IMR-90 (cell line): ENCODE measurements at regions not wholly inside any gene's neighbourhood (a gene's known extent, or its start where the extent isn't known, plus 50 kb on each side); places are given as distances from the start of the nearest gene placed in this dataset.

Experiments
- ATAC-seq: fragments of 200-7000 bp; cut with Tn5 transposase; 2 replicates; pipeline ENCODE4 v1.9.1; 2020; ENCODE audit warnings: low read depth, mild to moderate bottlenecking, moderate library complexity
- BruUV-seq: library from RNA; stranded (reverse); fragments of 400-500 nt; replicated peaks from 2 replicates; lab custom pipeline; 2021; lab: Mats Ljungman, UMichigan
- CTCF ChIA-PET: fragments of 300-600 bp; formaldehyde crosslinking; extraction: SDS; loops from one replicate; lab custom pipeline; 2021; ENCODE audit warnings: antibody characterized with exemption; lab: Yijun Ruan, JAX
- POLR2A ChIA-PET: fragments of 300-600 bp; sonication (Branson Sonifier 250); formaldehyde crosslinking; loops from one replicate; lab custom pipeline; 2022; ENCODE audit warnings: antibody characterized with exemption; ENCODE audit not compliant: unreplicated experiment; lab: Charles Lee
- DNase-seq: peaks from one replicate; pipeline ENCODE4 v3.0.0; 2013
- H2AFZ ChIP-seq: replicated peaks from 2 replicates; pipeline ENCODE3; 2013; ENCODE audit warnings: low read length, mild to moderate bottlenecking; ENCODE audit not compliant: poor library complexity
- H2AK5ac ChIP-seq: 2 replicates; pipeline ENCODE4 v1.6.1; 2013; ENCODE audit warnings: low read depth, low read length, inconsistent platforms
- H2AK9ac ChIP-seq: replicated peaks from 2 replicates; pipeline ENCODE3; 2013; ENCODE audit warnings: mild to moderate bottlenecking, low read depth, low read length, moderate library complexity; ENCODE audit not compliant: poor library complexity
- H2BK120ac ChIP-seq: 2 replicates; pipeline ENCODE4 v1.6.1; 2013; ENCODE audit warnings: low read depth, low read length, inconsistent platforms
- H2BK15ac ChIP-seq: 3 replicates; pipeline ENCODE4 v1.6.1; 2013; ENCODE audit warnings: low read depth, low read length, inconsistent platforms
- H2BK20ac ChIP-seq: 2 replicates; pipeline ENCODE4 v1.6.1; 2013; ENCODE audit warnings: low read depth, mild to moderate bottlenecking, inconsistent platforms, low read length, moderate library complexity
- H2BK5ac ChIP-seq: 2 replicates; pipeline ENCODE4 v1.6.1; 2013; ENCODE audit warnings: mild to moderate bottlenecking, low read depth, low read length, inconsistent platforms; ENCODE audit not compliant: poor library complexity, severe bottlenecking
- H3K14ac ChIP-seq: replicated peaks from 2 replicates; pipeline ENCODE4 v1.6.1; 2013; ENCODE audit warnings: low read depth, low read length, inconsistent platforms
- H3K18ac ChIP-seq: 2 replicates; pipeline ENCODE4 v1.6.1; 2013; ENCODE audit warnings: low read depth, low read length, control low read depth
- H3K23ac ChIP-seq: 2 replicates; pipeline ENCODE4 v1.6.1; 2013; ENCODE audit warnings: low read depth, low read length, inconsistent platforms
- H3K27ac ChIP-seq: 2 replicates; pipeline ENCODE4 v1.5.1; 2013; ENCODE audit warnings: mild to moderate bottlenecking, control low read depth, low read length; ENCODE audit not compliant: insufficient read depth
- H3K27me3 ChIP-seq: 2 replicates; pipeline ENCODE4 v1.6.1; 2013; ENCODE audit warnings: low read length; ENCODE audit not compliant: control insufficient read depth, insufficient read depth
- H3K36me3 ChIP-seq: 2 replicates; pipeline ENCODE4 v1.6.1; 2013; ENCODE audit warnings: low read length, mixed read lengths; ENCODE audit not compliant: control insufficient read depth, insufficient read depth
- H3K4ac ChIP-seq: 2 replicates; pipeline ENCODE4 v1.6.1; 2013; ENCODE audit warnings: low read depth, low read length, inconsistent platforms
- H3K4me1 ChIP-seq: 2 replicates; pipeline ENCODE4 v1.6.1; 2013; ENCODE audit warnings: low read length, mixed read lengths; ENCODE audit not compliant: control insufficient read depth, insufficient read depth
- H3K4me2 ChIP-seq: 2 replicates; pipeline ENCODE4 v1.6.1; 2013; ENCODE audit warnings: low read depth, mild to moderate bottlenecking, control low read depth, low read length, moderate library complexity
- H3K4me3 ChIP-seq: 2 replicates; pipeline ENCODE4 v1.5.1; 2013; ENCODE audit warnings: low read depth, mild to moderate bottlenecking, control low read depth, low read length, moderate library complexity; ENCODE audit not compliant: insufficient read depth
- H3K56ac ChIP-seq: 2 replicates; pipeline ENCODE4 v1.6.1; 2013; ENCODE audit warnings: low read length, inconsistent platforms; ENCODE audit not compliant: insufficient read depth; ENCODE audit errors: extremely low read depth
- H3K79me1 ChIP-seq, 2 experiments: 2 replicates each; pipeline ENCODE4 v1.6.1; 2013; ENCODE audit warnings: low read length in 2 of 2, inconsistent platforms in 1 of 2, low read depth in 1 of 2
- H3K9ac ChIP-seq: 2 replicates; pipeline ENCODE4 v1.6.1; 2013; ENCODE audit warnings: low read depth, low read length, control low read depth
- H3K9me1 ChIP-seq: 2 replicates; pipeline ENCODE4 v1.6.1; 2013; ENCODE audit warnings: low read length, inconsistent platforms; ENCODE audit not compliant: insufficient read depth
- H3K9me3 ChIP-seq: 2 replicates; pipeline ENCODE4 v1.6.1; 2013; ENCODE audit warnings: low read length; ENCODE audit not compliant: control insufficient read depth, insufficient read depth
- H4K20me1 ChIP-seq: 2 replicates; pipeline ENCODE4 v1.6.1; 2013; ENCODE audit warnings: low read length, inconsistent platforms; ENCODE audit not compliant: insufficient read depth
- H4K5ac ChIP-seq: 2 replicates; pipeline ENCODE4 v1.6.1; 2013; ENCODE audit warnings: mild to moderate bottlenecking, low read depth, low read length, control low read depth
- H4K8ac ChIP-seq, 2 experiments: 2 replicates each; pipeline ENCODE4 v1.6.1; 2013; ENCODE audit warnings: low read depth in 2 of 2, low read length in 2 of 2, control low read depth in 1 of 2, inconsistent platforms in 1 of 2
- H4K91ac ChIP-seq: 2 replicates; pipeline ENCODE4 v1.6.1; 2013; ENCODE audit warnings: low read depth, low read length, inconsistent platforms; ENCODE audit not compliant: insufficient read depth
- BHLHE40 ChIP-seq: fragments of 150-350 bp; IDR thresholded peaks from 2 replicates; pipeline ENCODE4 v1.6.1; 2016; ENCODE audit warnings: mild to moderate bottlenecking, low read depth, low read length
- CEBPB ChIP-seq: IDR thresholded peaks from 2 replicates; pipeline ENCODE4 v1.6.1; 2012; ENCODE audit warnings: low read depth, low read length, improper control_type of control experiment
- CTCF ChIP-seq: conservative IDR thresholded peaks from 2 replicates; pipeline ENCODE4 v1.5.1; 2012; ENCODE audit warnings: mild to moderate bottlenecking, low read depth, low read length, improper control_type of control experiment
- FOS ChIP-seq: fragments of 150-350 bp; IDR thresholded peaks from 2 replicates; pipeline ENCODE4 v1.6.1; 2016; ENCODE audit warnings: low read depth, low read length
- MAFK ChIP-seq: IDR thresholded peaks from 2 replicates; pipeline ENCODE4 v1.6.1; 2012; ENCODE audit warnings: low read depth, low read length, improper control_type of control experiment
- MAZ ChIP-seq: IDR thresholded peaks from 2 replicates; pipeline ENCODE4 v1.6.1; 2012; ENCODE audit warnings: low read depth, mild to moderate bottlenecking, low read length, improper control_type of control experiment, moderate library complexity, borderline replicate concordance
- MXI1 ChIP-seq: IDR thresholded peaks from 2 replicates; pipeline ENCODE4 v1.6.1; 2012; ENCODE audit warnings: low read depth, mild to moderate bottlenecking, low read length, moderate library complexity, borderline replicate concordance
- NFE2L2 ChIP-seq: fragments of 150-350 bp; IDR thresholded peaks from 2 replicates; pipeline ENCODE4 v1.6.1; 2016; ENCODE audit warnings: low read depth, mild to moderate bottlenecking, low read length
- POLR2A ChIP-seq: IDR thresholded peaks from 2 replicates; pipeline ENCODE4 v1.6.1; 2012; ENCODE audit warnings: mild to moderate bottlenecking, low read depth, low read length
- RAD21 ChIP-seq: IDR thresholded peaks from 2 replicates; pipeline ENCODE4 v1.6.1; 2012; ENCODE audit warnings: low read length, improper control_type of control experiment
- RCOR1 ChIP-seq: IDR thresholded peaks from 2 replicates; pipeline ENCODE4 v1.6.1; 2012; ENCODE audit warnings: mild to moderate bottlenecking, low read length, improper control_type of control experiment; ENCODE audit not compliant: insufficient replicate concordance
- RFX5 ChIP-seq: IDR thresholded peaks from 2 replicates; pipeline ENCODE4 v1.8.0; 2012; ENCODE audit warnings: low read depth, mild to moderate bottlenecking, low read length, moderate library complexity
- SMC3 ChIP-seq: fragments of 150-350 bp; IDR thresholded peaks from 2 replicates; pipeline ENCODE4 v1.6.1; 2016; ENCODE audit warnings: low read depth, mild to moderate bottlenecking, antibody characterized with exemption, low read length, moderate library complexity
- USF2 ChIP-seq: fragments of 150-350 bp; IDR thresholded peaks from 2 replicates; pipeline ENCODE4 v1.6.1; 2017; ENCODE audit warnings: mild to moderate bottlenecking, antibody characterized with exemption, low read length, low read depth
- WGBS, 2 experiments: methylation state at CpG; one replicate each; pipeline versions ENCODE4 v1.1.5 to v1.1.7; 2013; ENCODE audit warnings: missing lambda C conversion rate in 2 of 2; ENCODE audit not compliant: insufficient read length in 1 of 2; ENCODE audit errors: extremely low coverage in 2 of 2; 5-methylcytosine and 5-hydroxymethylcytosine counted together
- dilution Hi-C: fragments of 300-500 bp; cut with HindIII; formaldehyde crosslinking; loops from one replicate; pipeline ENCODE4 v1.14.3; 2018; ENCODE audit warnings: low sequenced_read_pairs; ENCODE audit not compliant: unreplicated experiment
- in situ Hi-C: fragments of 300-500 bp; cut with MboI; formaldehyde crosslinking; loops from 3 replicates; pipeline ENCODE4 v1.14.3; 2019; ENCODE audit warnings: low sequenced_read_pairs, inconsistent platforms, mixed read lengths
- intact Hi-C: fragments of 100-400 bp; cut with micrococcal nuclease; formaldehyde crosslinking; loops from 2 replicates; pipeline ENCODE4 v1.10.0; 2022

- no peak overlapping the region for H3K4me2 ChIP-seq
- no peak overlapping the region for H4K5ac ChIP-seq
- BruUV-seq = no TSS peak
- no peaks in the 10 kb centered on the region for H3K79me1 ChIP-seq
- in situ Hi-C loops (no loop called here), dilution Hi-C loops (no loop called here), intact Hi-C loops (no loop called here)
- peaks cover 4% of the 10 kb centered on the region; the same call in 1 of the 2 replicates for H3K4me1 ChIP-seq
- no peaks in the 10 kb centered on the region; the same call in 1 of the 2 replicates for H3K9me3 ChIP-seq
- H2AFZ ChIP-seq = no peak overlapping the region
- no peak overlapping the region for H2AK5ac ChIP-seq
- no peaks in the 10 kb centered on the region for H3K36me3 ChIP-seq
- H3K9me1 ChIP-seq = peaks cover 5% of the 10 kb centered on the region
- H2BK15ac ChIP-seq = no peak overlapping the region
- whole genome bisulfite sequencing, 2 experiments = 71% methylated on average over 2 of the region's 4 CpGs; no CpG with 5 or more reads in 1 of the 2 experiments
- H3K56ac ChIP-seq = no peak overlapping the region
- no peak overlapping the region for H2BK120ac ChIP-seq
- H2BK5ac ChIP-seq = no peak overlapping the region
- no peak overlapping the region for H3K18ac ChIP-seq
- H2AK9ac ChIP-seq = no peak overlapping the region
- no peak overlapping the region for H3K4me3 ChIP-seq
- ATAC-seq (no peak), DNase-seq (no peak)
- no peak overlapping the region for H2BK20ac ChIP-seq
- CTCF ChIA-PET = no interaction called here
- TF ChIP-seq MAZ = no peak
- TF ChIP-seq FOS = no peak
- TF ChIP-seq MXI1 = no peak
- no peak for TF ChIP-seq NFE2L2
- no peak for TF ChIP-seq BHLHE40
- no peak for TF ChIP-seq POLR2A
- no peak for TF ChIP-seq RFX5
- TF ChIP-seq CTCF = no peak
- TF ChIP-seq RCOR1 = no peak
- TF ChIP-seq SMC3 = no peak
- TF ChIP-seq MAFK = no peak
- no peak for TF ChIP-seq CEBPB
- no peak for TF ChIP-seq USF2
- TF ChIP-seq RAD21 = no peak
- H4K20me1 ChIP-seq = no peaks in the 10 kb centered on the region
- H3K23ac ChIP-seq = no peak overlapping the region
- no peaks in the 10 kb centered on the region for H3K27me3 ChIP-seq
- no peak overlapping the region for H3K9ac ChIP-seq
- no peak overlapping the region for H4K91ac ChIP-seq
- no peak overlapping the region for H3K4ac ChIP-seq
- no peak overlapping the region for H3K14ac ChIP-seq
- H3K27ac ChIP-seq = no peak overlapping the region
- POLR2A ChIA-PET = no interaction called here
- no peak overlapping the region for H4K8ac ChIP-seq
Observed at GRCh38 chr10:30154126-30154525, 94.7 kb upstream of the JCAD start.
